Stimulated activated CD4-positive, alpha-beta T cell treated with anti-CD3 and anti-CD28 coated beads, Interleukin-4, amount 100 ng/mL, for 1 hour (primary cell): ENCODE measurements at regions not wholly inside any gene's neighbourhood (a gene's known extent, or its start where the extent isn't known, plus 50 kb on each side); places are given as distances from the start of the nearest gene placed in this dataset.
"Not testable (repeated sequence)": the region's sequence is repeated elsewhere in the genome, so short reads cannot be mapped to it uniquely, and the experiment has no call there.

Experiments
- DNase-seq: peaks from one replicate; pipeline ENCODE4 v3.0.0-alpha.2; 2020

DNA sequence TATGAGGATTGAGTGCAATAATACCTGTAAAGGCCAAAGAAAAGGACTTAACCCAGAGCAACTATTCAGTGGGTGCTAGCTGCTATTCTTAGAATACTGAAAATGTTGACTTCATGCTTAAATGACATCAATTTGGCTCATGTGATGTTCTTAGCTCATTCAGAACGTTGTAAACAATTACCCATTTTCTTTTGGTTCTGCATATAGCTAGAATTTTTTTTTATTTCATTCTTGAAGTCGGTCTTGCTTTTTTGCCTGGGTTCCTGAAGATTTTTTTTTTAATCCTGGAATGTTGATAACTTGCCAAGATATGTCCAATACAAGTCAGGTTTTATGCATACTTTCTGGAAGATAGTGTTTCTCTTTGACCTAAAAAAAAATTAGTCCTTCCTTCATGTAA is 772.0 kb downstream of the LTN1 start:
- DNase-seq, result no peak

DNA sequence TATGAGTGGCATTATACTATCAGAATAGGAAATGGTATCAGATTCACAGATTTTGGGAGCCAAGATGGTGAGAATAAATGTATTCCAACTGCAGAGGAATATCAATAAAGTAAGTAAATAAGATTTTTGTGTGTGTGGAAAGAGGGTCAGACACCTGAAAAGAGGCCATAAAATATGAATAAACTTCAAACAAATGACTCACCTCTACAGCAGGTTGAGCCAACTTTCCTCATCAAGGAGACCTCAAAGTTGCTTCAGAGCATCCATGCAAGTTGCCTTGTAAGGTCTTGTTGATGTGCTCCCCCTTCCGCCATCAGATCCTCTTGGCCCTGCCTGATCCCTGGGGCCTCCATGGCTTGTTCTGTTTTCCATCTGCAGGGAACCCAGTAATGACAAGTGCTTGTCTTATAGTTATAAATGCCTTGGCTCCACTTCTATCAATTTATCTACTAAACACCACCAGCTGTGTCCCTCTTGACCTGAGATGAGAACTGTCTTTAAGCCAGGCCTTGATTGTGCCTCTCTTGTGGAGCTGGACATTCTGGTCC is 775.6 kb downstream of the LTN1 start:
- no peak for DNase-seq

DNA sequence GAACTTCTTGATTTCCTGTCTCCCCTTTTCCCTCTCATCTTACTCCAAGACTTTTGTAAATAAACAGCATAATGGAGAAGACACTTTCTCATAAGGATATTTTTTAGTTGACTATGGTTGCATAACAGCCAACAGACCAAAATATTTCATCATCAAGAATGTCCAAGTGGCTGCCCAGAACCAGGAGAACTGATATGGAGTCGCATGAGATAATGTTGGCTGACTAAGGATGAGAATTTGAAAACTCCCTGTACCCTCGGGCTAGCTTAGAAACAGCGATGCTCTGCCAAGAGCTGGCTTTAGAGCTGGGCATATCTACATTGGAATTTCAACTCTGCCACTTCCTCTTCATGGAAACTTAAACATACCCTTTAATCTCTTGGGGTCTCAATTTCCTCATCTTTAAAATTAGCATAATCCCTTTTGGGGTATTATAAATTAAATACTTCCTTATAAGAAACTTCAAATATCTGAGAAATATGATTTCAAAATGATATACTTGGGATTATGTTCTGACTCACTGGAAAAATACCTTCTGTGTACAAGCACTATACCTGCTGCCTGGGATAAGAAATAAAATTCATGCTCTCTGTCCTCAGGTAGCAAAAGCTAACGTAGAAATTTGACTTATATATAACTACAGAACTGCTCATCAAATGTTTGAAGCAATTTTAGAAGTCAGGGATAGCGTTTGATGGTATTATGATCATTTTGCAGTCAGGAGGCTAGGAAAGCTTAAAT is 777.3 kb downstream of the LTN1 start:
- DNase-seq, result no peak

DNA sequence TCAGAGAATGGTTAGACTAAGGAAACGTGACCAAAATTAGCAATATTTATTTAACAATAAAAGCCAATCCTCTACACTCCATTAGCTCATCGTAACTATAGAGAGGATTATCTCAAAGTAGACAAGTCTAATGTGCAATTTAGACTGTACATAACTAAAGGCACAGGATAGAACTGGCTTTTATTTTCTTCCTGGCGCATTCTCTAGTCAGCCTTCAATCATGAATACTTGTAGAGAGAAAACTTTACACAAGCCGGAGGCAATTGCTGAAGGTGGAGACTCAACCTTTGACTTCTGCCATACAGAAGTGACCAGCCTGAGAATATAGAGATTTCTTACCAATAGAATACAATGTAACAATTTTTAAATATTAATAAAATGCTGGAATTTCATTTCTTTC is 777.9 kb downstream of the LTN1 start:
- DNase-seq, result no peak

DNA sequence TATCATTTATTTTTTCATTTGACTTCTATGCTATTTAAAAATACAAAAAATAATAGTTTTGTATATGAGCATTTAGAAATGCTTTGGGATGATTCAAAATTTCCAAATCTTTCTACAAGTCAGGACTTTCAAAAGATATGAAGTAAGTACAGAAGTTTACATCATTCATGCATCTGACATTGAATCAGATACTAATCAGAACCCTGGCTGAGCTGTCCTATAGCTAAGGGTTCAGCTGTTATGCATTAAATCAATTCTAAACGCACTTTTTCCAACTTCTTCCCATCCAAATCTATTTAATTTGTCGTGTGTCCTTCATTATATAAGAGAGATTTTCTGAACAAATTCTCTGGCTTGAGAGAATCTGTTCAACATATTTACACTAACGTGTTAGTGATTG is 779.4 kb downstream of the LTN1 start:
- DNase-seq, result no peak

DNA sequence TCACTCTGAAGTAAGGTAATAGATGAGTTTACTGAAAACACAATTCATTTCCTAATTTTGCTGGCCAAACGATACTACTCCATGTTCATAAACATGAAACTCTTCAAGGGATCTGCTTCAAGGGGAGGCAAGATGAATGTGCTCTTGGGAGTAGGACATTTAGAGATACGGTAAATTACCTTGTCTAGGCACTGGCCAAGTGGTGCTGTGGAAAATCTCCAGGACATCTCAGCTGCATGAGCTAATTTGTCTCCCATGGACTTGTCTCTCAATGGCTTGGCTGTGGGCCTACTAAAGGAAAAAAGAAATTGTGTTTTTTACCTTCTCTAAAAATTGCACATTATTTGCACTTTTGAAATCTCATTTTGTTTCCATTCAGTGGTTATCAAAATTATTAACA is 780.6 kb downstream of the LTN1 start:
- no peak for DNase-seq

DNA sequence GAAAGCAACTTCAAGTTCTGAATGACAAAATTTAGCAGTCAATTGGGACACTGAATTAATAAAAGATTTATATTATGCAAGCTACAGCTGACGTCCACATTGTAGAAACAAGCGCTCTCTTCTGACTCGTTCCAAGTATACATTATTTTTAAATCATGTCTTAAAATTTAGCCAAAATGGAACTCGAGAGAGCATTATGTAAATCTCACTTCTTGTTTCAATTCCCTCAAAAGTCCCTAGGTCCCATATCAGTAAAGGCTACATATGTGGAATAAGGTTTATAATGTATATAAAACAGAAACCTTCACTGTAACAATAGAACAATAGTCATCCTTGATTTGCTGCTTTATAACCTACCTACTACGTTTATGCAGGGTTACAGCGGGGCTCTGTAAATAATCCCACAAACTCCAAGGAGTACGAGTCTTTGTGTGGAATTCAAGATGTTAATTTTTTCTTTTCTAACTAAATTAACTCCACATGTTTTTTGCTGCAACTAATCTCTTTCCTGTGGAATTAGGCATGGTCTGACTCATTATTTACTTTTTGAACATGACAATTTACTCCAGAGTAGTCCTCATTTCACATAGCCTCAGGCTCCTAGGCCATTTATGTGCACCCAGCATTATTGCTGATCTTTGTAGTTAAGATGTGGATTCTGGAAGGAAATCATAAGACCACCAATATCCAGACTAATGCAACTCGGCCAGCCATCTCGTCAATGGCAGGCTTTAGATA is 785.1 kb downstream of the LTN1 start:
- no peak for DNase-seq

DNA sequence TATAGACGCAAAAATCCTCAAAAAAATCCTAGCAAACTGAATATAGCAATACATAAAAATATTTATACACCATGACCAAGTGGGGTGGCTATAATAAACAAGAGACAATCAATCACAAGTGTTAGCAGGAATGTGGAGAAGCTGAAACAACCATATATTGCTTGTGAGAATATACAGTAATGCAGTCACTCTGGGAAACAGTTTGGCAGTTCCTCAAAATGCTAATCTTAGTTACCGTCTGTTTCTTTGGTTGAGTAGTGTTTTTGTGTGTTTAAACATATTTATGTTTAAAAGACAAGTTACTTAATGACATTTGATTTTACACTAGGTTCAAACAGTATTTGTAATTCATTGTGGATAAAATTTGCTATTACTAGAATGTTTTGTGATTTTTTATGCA is 792.0 kb downstream of the LTN1 start:
- no peak for DNase-seq

DNA sequence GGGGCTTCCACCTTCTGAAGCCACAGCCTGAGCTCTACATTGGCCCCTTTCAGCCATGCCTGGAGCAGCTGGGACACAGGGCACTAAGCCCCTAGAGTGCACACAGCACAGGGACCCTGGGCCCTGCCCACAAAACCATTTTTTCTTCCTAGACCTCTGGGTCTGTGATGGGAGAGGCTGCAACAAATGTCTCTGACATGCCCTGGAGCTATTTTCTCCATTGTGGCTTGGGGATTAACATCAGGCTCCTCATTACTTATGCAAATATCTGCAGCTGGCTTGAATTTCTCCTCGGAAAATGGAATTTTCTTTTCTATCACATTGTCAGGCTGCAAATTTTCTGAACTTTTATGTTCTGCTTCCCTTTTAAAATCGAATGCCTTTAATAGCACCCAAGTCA is 795.7 kb downstream of the LTN1 start:
- no peak for DNase-seq

DNA sequence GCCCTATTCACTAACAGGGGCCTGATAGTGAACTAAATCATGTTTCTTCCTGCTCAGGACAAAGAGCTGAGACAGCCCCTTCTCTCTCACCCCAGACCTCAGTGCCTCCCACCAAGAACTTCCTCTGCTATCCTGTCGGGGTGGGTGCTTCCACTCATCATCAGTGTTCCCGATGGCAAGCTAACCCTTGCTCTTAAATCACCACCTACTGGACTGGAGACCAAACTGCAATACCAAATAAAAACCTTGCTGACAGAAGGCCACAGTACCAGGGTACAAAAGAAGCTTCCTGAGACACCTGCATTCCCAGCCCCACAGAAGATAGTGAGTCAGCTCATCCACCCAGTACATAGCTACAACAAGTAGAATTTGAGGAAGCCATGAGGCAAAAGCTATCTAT is 799.5 kb downstream of the LTN1 start:
- DNase-seq, result no peak

DNA sequence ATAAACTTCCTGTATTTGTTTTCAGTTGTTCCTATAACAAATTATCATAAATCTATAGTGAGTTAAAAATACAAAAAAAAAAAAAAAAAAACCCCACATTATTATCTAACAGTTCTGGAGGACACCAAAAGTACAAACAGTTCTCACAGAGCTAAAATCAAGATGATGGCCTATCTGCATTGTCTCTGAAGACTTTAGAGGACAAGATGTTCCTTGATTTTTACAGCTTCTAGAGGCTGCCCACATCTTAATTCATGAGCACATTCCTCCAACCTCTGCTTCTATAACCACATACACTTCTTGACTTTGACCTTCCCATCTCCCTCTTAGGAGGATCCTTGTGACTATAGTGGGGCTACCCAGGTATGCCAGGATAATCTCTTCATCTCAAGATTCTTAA is 806.1 kb downstream of the LTN1 start:
- no peak for DNase-seq

DNA sequence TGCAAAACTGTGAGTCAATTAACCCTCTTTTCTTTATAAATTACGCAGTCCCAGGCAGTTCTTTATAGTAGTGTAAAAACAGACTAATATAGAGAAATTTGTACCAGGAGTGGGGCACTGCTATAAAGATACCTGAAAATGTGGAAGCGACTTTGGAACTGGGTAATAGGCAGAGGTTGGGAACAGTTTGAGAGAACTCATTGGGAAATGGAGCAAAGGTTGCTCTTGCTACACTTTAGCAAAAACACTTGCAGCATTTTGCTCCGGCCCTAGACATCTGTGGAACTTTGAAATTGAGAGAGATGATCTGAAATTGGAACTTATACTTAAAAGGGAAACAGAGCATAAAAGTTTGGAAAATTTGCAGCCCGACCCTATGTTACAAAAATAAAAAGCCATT is 810.9 kb downstream of the LTN1 start:
- DNase-seq, result no peak

DNA sequence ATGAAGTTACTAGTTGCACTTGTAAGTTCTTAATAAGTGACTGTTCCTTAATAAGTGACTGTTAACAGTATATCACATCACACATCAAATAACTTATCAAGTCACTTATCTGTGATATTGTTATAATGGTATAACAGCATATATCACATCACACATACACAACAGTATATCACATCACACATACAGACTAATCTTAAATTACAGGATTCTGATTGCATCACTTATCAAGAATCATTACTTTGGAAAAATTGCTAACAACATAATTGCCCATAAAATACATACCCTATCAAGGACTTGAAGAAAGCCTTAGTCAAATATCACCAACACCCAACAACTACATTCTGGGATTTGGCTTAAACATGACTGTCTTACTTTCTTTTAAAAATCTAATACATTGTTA is 813.5 kb downstream of the LTN1 start:
- no peak for DNase-seq

DNA sequence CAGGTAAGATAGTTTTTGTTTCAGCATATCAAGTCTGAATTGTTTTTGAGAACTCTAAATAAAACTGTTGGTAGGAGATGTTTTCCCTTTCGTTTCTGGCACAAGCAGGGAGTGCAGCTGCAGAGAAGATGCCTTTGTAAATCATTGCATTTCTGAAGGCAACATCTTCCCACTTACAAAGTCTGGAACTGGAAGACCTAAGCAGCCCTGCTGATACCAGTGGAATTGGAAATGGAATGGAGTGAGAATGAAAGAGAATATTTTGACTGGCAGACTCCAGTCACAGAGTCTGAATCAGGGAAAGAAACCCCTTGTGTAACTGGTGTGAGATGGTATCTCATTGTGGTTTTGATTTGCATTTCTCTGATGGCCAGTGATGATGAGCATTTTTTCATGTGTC is 815.6 kb downstream of the LTN1 start:
- no peak for DNase-seq

DNA sequence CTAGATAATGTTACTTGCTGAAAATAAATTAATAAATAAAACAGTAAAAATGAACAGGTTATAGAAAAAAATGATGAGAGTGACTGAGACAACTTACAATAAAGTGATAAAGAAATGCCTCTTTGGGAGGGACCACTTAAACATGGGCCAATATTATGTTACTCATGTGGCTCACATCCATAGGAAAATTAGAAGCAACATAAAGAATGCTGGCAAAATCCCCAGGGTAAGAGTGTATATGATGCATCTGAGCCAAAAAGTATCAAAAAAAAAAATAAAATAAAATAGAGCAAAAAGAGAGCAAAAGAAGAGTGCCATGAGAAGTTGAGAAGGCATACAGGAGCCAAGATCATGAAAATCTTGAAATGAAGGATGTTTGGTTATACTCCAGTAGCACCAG is 818.0 kb downstream of the LTN1 start:
- DNase-seq, result no peak

DNA sequence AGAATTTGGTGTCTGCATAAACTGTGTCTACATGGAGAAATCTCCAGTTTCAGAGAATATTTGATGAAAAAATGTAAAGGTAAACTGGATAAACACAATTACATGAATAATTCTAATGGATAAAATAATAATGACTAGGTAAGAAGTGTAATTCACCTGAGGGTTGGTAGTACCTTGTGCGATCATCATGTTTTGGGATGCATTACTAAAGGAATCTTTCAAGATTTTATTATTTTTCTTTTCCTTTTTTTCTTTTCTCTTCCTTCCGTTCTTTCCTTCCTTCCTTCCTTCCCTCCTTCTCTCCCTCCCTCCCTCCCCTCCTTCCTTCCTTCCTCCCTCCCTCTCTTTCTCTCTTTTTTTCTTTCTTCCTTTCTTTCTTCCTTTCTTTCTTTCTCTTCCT is 818.7 kb downstream of the LTN1 start:
- DNase-seq, result no peak

DNA sequence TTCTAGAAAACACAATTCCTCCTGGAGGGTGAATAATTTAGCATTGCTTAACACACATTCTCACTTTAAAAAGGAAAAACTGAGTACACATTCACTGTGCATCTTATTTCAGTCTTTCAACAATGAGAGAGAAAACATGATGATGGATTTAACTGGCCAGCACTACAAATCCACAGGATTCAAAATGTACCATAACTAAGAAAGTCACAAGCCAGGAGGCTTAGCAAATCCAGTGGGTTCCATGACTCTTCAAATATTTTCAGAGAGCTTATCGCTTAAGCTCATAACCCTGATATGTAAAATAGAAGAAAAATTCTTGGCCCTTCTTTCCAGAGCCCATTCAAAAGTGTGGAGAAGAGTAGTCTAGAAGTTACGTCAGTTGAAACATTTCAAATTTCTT is 820.3 kb downstream of the LTN1 start:
- no peak for DNase-seq

DNA sequence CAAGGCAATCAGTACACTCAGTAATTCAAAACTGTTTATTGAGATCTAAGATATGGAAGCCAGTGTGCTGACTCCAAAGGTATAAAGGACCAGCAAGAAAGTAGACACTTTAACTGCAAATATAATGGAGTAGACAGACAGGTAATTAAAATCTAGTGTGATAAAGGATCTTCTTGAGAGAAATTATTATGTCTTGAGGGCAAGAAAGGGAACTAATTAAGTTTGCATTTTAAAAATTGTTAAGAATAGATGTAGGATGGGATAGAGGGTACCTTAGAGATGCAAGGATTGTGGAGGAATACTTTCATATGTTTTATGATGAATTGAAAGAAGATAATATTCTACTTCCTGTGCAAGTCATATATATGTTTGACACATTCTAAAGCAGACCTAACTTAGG is 825.3 kb downstream of the LTN1 start:
- DNase-seq, result no peak

DNA sequence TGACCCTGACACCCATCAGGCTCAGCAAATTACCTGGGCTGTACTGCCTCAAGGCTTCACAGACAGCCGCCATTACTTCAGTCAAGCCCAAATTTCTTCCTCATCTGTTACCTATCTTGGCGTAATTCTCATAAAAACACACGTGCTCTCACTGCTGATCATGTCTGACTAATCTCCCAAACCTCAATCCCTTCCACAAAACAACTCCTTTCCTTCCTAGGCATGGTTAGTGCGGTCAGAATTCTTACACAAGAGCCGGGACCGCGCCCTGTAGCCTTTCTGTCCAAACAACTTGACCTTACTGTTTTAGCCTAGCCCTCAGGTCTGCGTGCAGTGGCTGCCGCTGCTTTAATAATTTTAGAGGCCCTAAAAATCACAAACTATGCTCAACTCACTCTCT is 828.2 kb downstream of the LTN1 start:
- not testable (repeated sequence) for DNase-seq

DNA sequence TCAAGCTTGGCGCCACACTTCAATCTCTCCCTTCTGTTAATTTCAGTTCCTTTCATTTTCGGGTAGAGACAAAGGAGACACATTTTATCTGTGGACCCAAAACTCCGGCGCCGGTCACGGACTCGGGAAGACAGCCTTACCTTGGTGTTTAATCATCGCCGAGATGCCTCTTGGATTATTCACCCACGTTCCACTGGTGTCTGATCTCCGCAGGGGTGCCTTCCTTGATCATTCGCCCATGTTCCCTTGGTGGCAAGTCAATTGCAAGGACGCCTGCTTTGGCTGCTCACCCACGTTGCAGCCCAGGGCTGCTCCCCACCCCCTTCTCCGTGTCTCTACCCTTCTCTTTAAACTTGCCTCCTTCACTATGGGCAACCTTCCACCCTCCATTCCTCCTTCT is 830.6 kb downstream of the LTN1 start:
- not testable (repeated sequence) for DNase-seq

DNA sequence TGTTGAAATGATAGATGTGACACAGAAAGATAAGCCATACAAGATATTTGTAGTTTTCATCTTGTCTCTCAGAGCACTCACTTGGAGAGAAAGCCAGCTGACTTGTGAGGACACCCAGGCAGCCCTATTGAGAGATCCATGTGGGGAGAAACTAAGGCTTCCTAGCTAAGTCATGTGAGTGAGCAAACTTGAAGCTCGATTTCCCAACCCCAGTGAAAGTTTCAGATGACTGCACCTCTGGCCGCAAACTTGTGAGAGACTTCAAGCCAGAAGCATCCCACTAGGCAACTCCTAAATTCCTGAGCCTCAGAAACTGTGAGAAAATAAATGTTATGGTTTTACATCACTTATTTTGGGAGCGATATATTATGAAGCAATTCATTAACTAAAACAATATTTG is 832.3 kb downstream of the LTN1 start:
- no peak for DNase-seq

DNA sequence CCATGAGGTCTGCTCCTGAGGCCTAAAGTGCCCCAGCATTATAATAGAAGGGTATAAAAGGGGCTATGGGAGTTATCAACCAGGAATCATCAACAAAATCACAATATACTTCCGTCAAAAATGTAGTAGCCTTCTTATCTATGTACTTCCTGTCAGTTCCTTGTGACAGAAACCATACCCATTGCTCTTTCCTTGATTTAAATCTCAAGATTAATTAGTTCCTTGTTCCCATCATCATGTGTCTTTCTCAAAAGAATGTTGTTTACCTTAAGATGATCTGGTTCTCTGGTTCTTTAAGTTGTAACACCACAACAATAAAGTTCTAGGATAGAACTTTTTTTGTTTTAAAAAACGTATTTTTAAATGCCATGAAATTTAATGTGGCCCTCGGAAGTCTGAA is 833.3 kb downstream of the LTN1 start:
- DNase-seq, result no peak

DNA sequence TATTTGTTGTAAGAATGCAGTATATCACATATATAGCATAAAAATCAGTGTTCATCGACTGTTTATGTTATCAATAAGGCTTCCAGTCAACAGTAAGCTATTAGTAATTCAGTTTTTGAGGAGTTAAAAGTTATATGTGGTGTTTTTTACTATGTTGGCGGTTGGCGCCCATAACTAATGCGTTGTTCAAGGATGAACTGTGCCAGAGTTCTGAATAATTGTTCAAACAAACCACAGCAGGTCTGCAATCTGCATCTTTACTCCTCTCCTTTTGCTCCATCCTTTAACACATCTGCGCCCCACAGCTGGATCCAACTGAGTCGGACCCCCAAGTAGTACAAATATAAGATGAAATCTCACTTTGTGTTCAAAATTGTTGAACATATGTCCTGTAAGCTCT is 836.1 kb downstream of the LTN1 start:
- DNase-seq, result no peak

DNA sequence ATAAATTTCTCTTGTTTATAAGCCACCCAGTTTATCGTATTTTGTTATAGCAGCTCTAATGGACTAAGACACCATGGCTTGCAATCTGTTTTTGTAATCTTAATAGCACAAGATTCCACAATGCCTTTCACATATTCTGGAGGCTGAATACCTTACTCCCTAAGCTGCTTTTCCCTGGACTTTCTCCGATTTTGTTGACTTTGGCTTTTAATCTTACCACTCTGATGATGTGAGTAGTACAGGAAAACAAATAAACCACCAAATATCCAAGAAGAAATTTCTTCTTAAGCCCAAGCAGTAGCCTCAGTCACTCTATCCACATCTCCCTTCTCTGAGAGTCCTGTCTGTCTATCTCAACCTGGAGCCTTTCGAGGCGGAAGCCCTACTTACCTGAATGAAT is 838.6 kb downstream of the LTN1 start:
- no peak for DNase-seq

DNA sequence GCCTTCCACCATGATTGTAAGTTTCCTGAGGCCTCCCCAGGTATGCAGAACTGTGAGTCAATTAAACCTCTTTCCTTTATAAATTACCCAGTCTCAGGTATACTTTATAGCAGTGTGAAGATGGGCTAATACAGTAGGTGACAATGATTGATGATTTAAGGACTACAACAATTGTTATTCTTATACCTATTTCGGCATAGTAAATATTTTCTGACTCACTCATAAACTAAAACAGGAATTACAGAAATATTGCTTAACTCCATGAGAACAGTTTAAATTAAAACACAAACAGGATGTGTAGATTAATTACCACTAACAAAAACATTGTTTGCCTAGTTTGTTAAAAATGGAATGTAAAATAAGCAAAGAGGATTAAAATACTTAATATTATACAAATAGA is 839.9 kb downstream of the LTN1 start:
- no peak for DNase-seq
